Endothelial cell of umbilical vein (primary cell): ENCODE measurements at regions not wholly inside any gene's neighbourhood (a gene's known extent, or its start where the extent isn't known, plus 50 kb on each side); places are given as distances from the start of the nearest gene placed in this dataset.

Experiments used
- BruUV-seq: library from RNA; stranded (reverse); fragments of 400-500 nt; replicated peaks from 2 replicates; lab custom pipeline; 2021; lab: Mats Ljungman, UMichigan
- CTCF ChIA-PET: fragments of 300-600, 350-600 bp; sonication (Branson Sonifier 250); formaldehyde crosslinking; loops from one replicate; lab custom pipeline; 2021; ENCODE audit warnings: antibody characterized with exemption, inconsistent platforms; lab: Charles Lee
- POLR2A ChIA-PET: fragments of 300-600, 350-600 bp; sonication (Branson Sonifier 250); formaldehyde crosslinking; loops from one replicate; lab custom pipeline; 2021; ENCODE audit warnings: antibody characterized with exemption, inconsistent platforms; lab: Charles Lee
- DNase-seq: peaks from one replicate; pipeline ENCODE4 v3.0.0-alpha.2; 2011; ENCODE audit warnings: low read depth, low spot score
- FAIRE-seq: peaks from 2 replicates; lab custom pipeline; 2011; peaks lifted over from hg19 to GRCh38; lab: Jason Lieb, UNC
- H2AFZ ChIP-seq: 2 replicates; pipeline ENCODE4 v1.6.0; 2012; ENCODE audit warnings: low read depth, low read length, control low read depth, inconsistent platforms
- H3K27ac ChIP-seq: 2 replicates; pipeline ENCODE4 v1.5.1; 2011; ENCODE audit warnings: low read depth, mild to moderate bottlenecking, control low read depth, low read length, moderate library complexity; ENCODE audit not compliant: insufficient read depth
- H3K27me3 ChIP-seq, 2 experiments: 2 replicates each; pipeline versions ENCODE4 v1.6.0 to v1.6.1; 2011; ENCODE audit warnings: low read length in 2 of 2, mixed read lengths in 1 of 2; ENCODE audit not compliant: control insufficient read depth in 2 of 2, insufficient read depth in 2 of 2
- H3K36me3 ChIP-seq, 2 experiments: 2 replicates in 1 of 2; 3 replicates in 1 of 2; pipeline ENCODE4 v1.5.1; 2011; ENCODE audit warnings: low read length in 2 of 2, mild to moderate bottlenecking in 1 of 2, moderate library complexity in 1 of 2; ENCODE audit not compliant: control insufficient read depth in 2 of 2, insufficient read depth in 2 of 2; ENCODE audit errors: extremely low read depth in 1 of 2
- H3K4me1 ChIP-seq: 3 replicates; pipeline ENCODE4 v1.5.1; 2011; ENCODE audit warnings: mild to moderate bottlenecking, low read length; ENCODE audit not compliant: control insufficient read depth, insufficient read depth; ENCODE audit errors: extremely low read depth
- H3K4me2 ChIP-seq: 2 replicates; pipeline ENCODE4 v1.6.1; 2011; ENCODE audit warnings: low read length, control low read depth, mixed read lengths; ENCODE audit not compliant: insufficient read depth
- H3K4me3 ChIP-seq, 3 experiments: fragments of 200-600 bp in 1 of 3; sonication (generic), shearing (Covaris generic) in 1 of 3; replicated peaks in 1 of 3; 2 replicates each; pipeline ENCODE4 v1.5.1; 2011 to 2016; ENCODE audit warnings: control low read depth in 3 of 3, low read length in 3 of 3, mild to moderate bottlenecking in 2 of 3, inconsistent platforms in 1 of 3, low read depth in 1 of 3, moderate library complexity in 1 of 3; ENCODE audit not compliant: insufficient read depth in 1 of 3
- H3K79me2 ChIP-seq: 2 replicates; pipeline ENCODE4 v1.6.0; 2012; ENCODE audit warnings: low read length, inconsistent platforms; ENCODE audit not compliant: control insufficient read depth, insufficient read depth
- H3K9ac ChIP-seq: replicated peaks from 2 replicates; pipeline ENCODE3; 2011; ENCODE audit warnings: low read length, control low read depth; ENCODE audit not compliant: insufficient read depth; ENCODE audit errors: extremely low read depth
- H3K9me1 ChIP-seq: replicated peaks from 3 replicates; pipeline ENCODE4 v1.6.0; 2011; ENCODE audit warnings: mild to moderate bottlenecking, low read length; ENCODE audit not compliant: control insufficient read depth, insufficient read depth; ENCODE audit errors: extremely low read depth
- H3K9me3 ChIP-seq: replicated peaks from 2 replicates; pipeline ENCODE4 v1.5.1; 2012; ENCODE audit warnings: low read length, inconsistent platforms; ENCODE audit not compliant: control insufficient read depth, insufficient read depth
- H4K20me1 ChIP-seq: replicated peaks from 2 replicates; pipeline ENCODE3; 2011; ENCODE audit warnings: mild to moderate bottlenecking, low read length; ENCODE audit not compliant: control insufficient read depth, insufficient read depth; ENCODE audit errors: extremely low read depth
- EZH2 ChIP-seq: IDR thresholded peaks from 2 replicates; pipeline ENCODE4 v1.6.1; 2012; ENCODE audit warnings: borderline replicate concordance, low read depth, mild to moderate bottlenecking, moderate library complexity, low read length, inconsistent platforms; ENCODE audit not compliant: severe bottlenecking
- FOS ChIP-seq: IDR thresholded peaks from 2 replicates; pipeline ENCODE4 v1.6.1; 2011; ENCODE audit warnings: mild to moderate bottlenecking, low read length, moderate library complexity, borderline replicate concordance; ENCODE audit not compliant: insufficient read depth
- GATA2 ChIP-seq: IDR thresholded peaks from 2 replicates; pipeline ENCODE4 v1.7.0; 2011; ENCODE audit warnings: low read depth, mild to moderate bottlenecking, moderate library complexity, mixed read lengths, low read length; ENCODE audit not compliant: insufficient read length, insufficient read depth
- JUN ChIP-seq: IDR thresholded peaks from 2 replicates; pipeline ENCODE4 v1.6.1; 2011; ENCODE audit warnings: borderline replicate concordance, low read depth; ENCODE audit not compliant: insufficient read length, insufficient read depth
- MAX ChIP-seq: IDR thresholded peaks from 2 replicates; pipeline ENCODE4 v1.6.1; 2011; ENCODE audit not compliant: insufficient read depth, insufficient read length
- MYC ChIP-seq: IDR thresholded peaks from one replicate; pipeline ENCODE4 v1.6.1; 2011; ENCODE audit warnings: mild to moderate bottlenecking, low read depth, low read length
- POLR2A ChIP-seq: IDR thresholded peaks from 2 replicates; pipeline ENCODE4 v1.6.1; 2012; ENCODE audit warnings: low read depth, mild to moderate bottlenecking, control low read depth, low read length
- POLR2AphosphoS5 ChIP-seq: IDR thresholded peaks from 2 replicates; pipeline ENCODE4 v1.6.1; 2012; ENCODE audit warnings: low read depth, mild to moderate bottlenecking, control low read depth, low read length, moderate library complexity; ENCODE audit not compliant: insufficient read depth
- dilution Hi-C: fragments of 300-500 bp; cut with MboI; formaldehyde crosslinking; loops from one replicate; pipeline ENCODE4 v1.15.0; 2019; ENCODE audit warnings: low sequenced_read_pairs; ENCODE audit not compliant: extremely low pct_ligation_motif_present
- intact Hi-C: fragments of 100-400 bp; cut with micrococcal nuclease; formaldehyde crosslinking; loops from one replicate; pipeline ENCODE4 v1.10.0; 2022
- TF ChIP-seq, protein P1 (sequence below), 2 donors: IDR thresholded peaks; 1 replicate in 1 of 2; 2 replicates in 1 of 2; pipeline ENCODE4 v1.5.1; 2011; ENCODE audit warnings: low read length in 2 of 2, mild to moderate bottlenecking in 2 of 2, moderate library complexity in 2 of 2, control low read depth in 1 of 2, inconsistent platforms in 1 of 2, low read depth in 1 of 2; ENCODE audit not compliant: insufficient read depth in 1 of 2; ENCODE audit errors: extremely low read depth in 1 of 2

DNA sequence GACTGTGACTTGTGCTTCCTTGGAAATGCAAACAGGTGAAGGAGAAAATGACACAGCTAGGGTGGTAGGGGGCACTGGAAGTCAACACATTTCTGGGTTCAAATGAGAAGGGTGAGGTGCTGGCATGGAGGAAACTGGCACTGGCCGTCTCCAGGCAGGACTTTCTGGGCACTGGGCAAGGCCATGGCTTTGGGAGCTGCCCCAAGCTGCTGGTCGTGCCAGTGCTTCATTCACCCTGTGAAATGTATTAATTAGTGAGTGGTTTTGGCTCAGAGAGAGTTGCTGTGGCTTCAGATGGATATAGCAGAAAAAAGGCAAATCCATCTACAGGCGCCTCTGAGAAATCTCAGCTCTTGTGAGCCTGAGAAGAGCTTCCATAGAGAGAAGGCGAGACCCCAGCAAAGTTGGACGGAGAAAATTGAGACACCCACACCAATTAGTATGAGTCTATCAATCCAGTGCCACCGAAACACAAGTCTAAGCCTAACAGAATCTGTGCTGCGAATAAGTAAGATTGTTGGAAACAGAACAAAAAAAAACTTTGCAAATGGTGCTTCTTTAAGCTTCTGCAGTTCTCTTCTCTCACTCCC lies 202.1 kb upstream of the TNP1 start:
- TF ChIP-seq MAX (no peak), FOS (no peak), EZH2 (no peak), MYC (no peak), POLR2AphosphoS5 (no peak), POLR2A (no peak), JUN (no peak), GATA2 (no peak)
- TF ChIP-seq, protein P1, sequence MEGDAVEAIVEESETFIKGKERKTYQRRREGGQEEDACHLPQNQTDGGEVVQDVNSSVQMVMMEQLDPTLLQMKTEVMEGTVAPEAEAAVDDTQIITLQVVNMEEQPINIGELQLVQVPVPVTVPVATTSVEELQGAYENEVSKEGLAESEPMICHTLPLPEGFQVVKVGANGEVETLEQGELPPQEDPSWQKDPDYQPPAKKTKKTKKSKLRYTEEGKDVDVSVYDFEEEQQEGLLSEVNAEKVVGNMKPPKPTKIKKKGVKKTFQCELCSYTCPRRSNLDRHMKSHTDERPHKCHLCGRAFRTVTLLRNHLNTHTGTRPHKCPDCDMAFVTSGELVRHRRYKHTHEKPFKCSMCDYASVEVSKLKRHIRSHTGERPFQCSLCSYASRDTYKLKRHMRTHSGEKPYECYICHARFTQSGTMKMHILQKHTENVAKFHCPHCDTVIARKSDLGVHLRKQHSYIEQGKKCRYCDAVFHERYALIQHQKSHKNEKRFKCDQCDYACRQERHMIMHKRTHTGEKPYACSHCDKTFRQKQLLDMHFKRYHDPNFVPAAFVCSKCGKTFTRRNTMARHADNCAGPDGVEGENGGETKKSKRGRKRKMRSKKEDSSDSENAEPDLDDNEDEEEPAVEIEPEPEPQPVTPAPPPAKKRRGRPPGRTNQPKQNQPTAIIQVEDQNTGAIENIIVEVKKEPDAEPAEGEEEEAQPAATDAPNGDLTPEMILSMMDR (IDR thresholded peaks at IDR 0.05; ENCODE audit: extremely low read depth in 1 of 2, insufficient read depth in 1 of 2, low read depth in 1 of 2, low read length in 2 of 2), result no peak
- no peaks in the 10 kb centered on the region for H3K79me2 ChIP-seq
- H3K9me1 ChIP-seq, result no peaks in the 10 kb centered on the region
- no peak overlapping the region for H3K27ac ChIP-seq
- peaks cover 23% of the 10 kb centered on the region for H3K4me1 ChIP-seq
- H3K9ac ChIP-seq, result no peak overlapping the region
- intact Hi-C loops (no loop called here), dilution Hi-C loops (no loop called here)
- DNase-seq (no peak), FAIRE-seq (no peak)
- no peaks in the 10 kb centered on the region for H4K20me1 ChIP-seq
- no peak overlapping the region for H2AFZ ChIP-seq
- ChIA-PET CTCF (interaction anchor here (1.2 kb wide), 1 partner anchor 104 kb away, joined by 4 read pairs; no protein-coding TSS in a partner anchor), POLR2A (no interaction called here)
- no peak overlapping the region for H3K4me3 ChIP-seq
- no peaks in the 10 kb centered on the region for H3K27me3 ChIP-seq
- no TSS peak for BruUV-seq
- H3K9me3 ChIP-seq, result no peaks in the 10 kb centered on the region
- H3K4me2 ChIP-seq, result no peak overlapping the region
- no peaks in the 10 kb centered on the region for H3K36me3 ChIP-seq
